SH-SY5Y (cell line): ENCODE measurements at regions not wholly inside any gene's neighbourhood (a gene's known extent, or its start where the extent isn't known, plus 50 kb on each side); places are given as distances from the start of the nearest gene placed in this dataset.

Source experiments
- GATA2 ChIP-seq: IDR thresholded peaks from 2 replicates; pipeline ENCODE4 v1.6.1; 2011; ENCODE audit warnings: mild to moderate bottlenecking, low read depth, low read length
- GATA3 ChIP-seq: IDR thresholded peaks from 2 replicates; pipeline ENCODE4 v1.6.1; 2011; ENCODE audit warnings: low read depth, mild to moderate bottlenecking, low read length, moderate library complexity

DNA sequence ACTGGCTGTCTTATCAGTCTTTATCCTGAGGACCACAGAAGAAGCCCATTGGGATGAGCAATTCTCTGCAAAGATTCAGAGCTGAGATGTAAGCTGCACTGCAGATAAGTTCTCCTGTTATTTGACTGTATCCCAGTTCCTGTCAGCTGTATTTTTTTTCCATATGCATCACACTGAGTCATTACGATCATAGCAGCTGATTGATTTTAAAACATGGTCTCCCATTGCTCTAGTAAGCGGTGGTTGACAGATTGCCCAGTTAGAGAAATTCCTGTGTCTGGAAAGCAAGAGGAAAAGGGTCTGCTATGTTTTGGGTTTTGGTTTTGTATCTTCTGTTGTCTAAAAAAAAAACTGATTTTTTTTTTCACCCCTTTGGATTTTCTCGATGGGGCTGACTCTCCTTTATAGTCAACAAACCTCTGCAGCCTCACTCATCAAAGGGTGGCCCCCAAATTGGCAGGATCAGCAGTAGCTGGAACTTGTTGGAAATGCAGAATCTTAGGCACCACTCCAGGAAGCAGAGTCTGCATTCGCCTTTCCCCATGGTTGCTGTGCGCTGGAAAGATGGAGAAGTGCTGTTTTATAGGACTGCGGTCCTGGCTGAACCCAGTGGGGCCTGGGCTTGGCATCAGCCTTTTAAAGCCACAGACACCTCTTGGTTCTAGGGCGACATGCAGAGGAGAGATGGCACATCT is 220.1 kb upstream of the MPHOSPH6 start:
- TF ChIP-seq GATA2 (no peak), GATA3 (no peak)
